HepG2 (cell line): ENCODE measurements at regions not wholly inside any gene's neighbourhood (a gene's known extent, or its start where the extent isn't known, plus 50 kb on each side); places are given as distances from the start of the nearest gene placed in this dataset.
A peak's percentile ranks its signal among the peaks of the same experiment; 100 is the strongest.

Source experiments
- ATAC-seq: fragments of 200-7000 bp; cut with Tn5 transposase; 3 replicates; pipeline ENCODE4 v1.9.1; 2020; ENCODE audit warnings: mild to moderate bottlenecking, moderate library complexity
- BruUV-seq: library from RNA; stranded (reverse); fragments of 400-500 nt; replicated peaks from 2 replicates; lab custom pipeline; 2021; lab: Mats Ljungman, UMichigan
- CTCF ChIA-PET: fragments of 300-600 bp; formaldehyde crosslinking; extraction: SDS; loops from one replicate; lab custom pipeline; 2021; ENCODE audit warnings: low total read pairs, inconsistent platforms, low intra/inter-chr PET ratio; lab: Yijun Ruan, JAX
- POLR2A ChIA-PET: fragments of 350-600 bp; sonication (Branson Sonifier 250); formaldehyde crosslinking; loops from one replicate; lab custom pipeline; 2020; ENCODE audit warnings: antibody characterized with exemption, inconsistent platforms; lab: Yijun Ruan, JAX
- DNase-seq: peaks from one replicate; pipeline ENCODE4 v3.0.0-alpha.2; 2015; ENCODE audit warnings: low spot score
- FAIRE-seq: peaks from 3 replicates; lab custom pipeline; 2011; peaks lifted over from hg19 to GRCh38; lab: Jason Lieb, UNC
- H2AFZ ChIP-seq: one replicate; pipeline ENCODE4 v1.6.1; 2011; ENCODE audit warnings: low read length, inconsistent platforms
- H3K27ac ChIP-seq: fragments of 300-600 bp; 3 replicates; pipeline ENCODE4 v1.8.0; 2011; ENCODE audit warnings: mixed run types, mild to moderate bottlenecking, mixed read lengths, low read length, inconsistent platforms; ENCODE audit not compliant: insufficient read depth; ENCODE audit errors: extremely low read length
- H3K27me3 ChIP-seq, 2 experiments: fragments of 200-600 bp in 1 of 2; 2 replicates in 1 of 2; 3 replicates in 1 of 2; pipeline versions ENCODE4 v1.6.0 to v1.8.0; 2011; ENCODE audit warnings: low read length in 2 of 2, mild to moderate bottlenecking in 2 of 2, moderate library complexity in 2 of 2, inconsistent platforms in 1 of 2; ENCODE audit not compliant: insufficient read depth in 2 of 2, control insufficient read depth in 1 of 2
- H3K36me3 ChIP-seq, 2 experiments: fragments of 200-600 bp in 1 of 2; replicated peaks in 1 of 2; 2 replicates in 1 of 2; 3 replicates in 1 of 2; pipeline versions ENCODE4 v1.5.1 to v1.8.0; 2011; ENCODE audit warnings: low read length in 2 of 2, inconsistent platforms in 1 of 2; ENCODE audit not compliant: insufficient read depth in 2 of 2, control insufficient read depth in 1 of 2
- H3K4me1 ChIP-seq: 2 replicates; pipeline ENCODE4 v1.5.1; 2012; ENCODE audit warnings: low read length, inconsistent platforms; ENCODE audit not compliant: insufficient read depth
- H3K4me2 ChIP-seq: 2 replicates; pipeline ENCODE4 v1.6.0; 2011; ENCODE audit warnings: low read depth, low read length, inconsistent platforms
- H3K4me3 ChIP-seq, 3 experiments: fragments of 200-600 bp in 1 of 3; sonication (generic), shearing (Covaris generic) in 1 of 3; replicated peaks in 1 of 3; 2 replicates each; pipeline ENCODE4 v1.5.1; 2011 to 2016; ENCODE audit warnings: low read length in 3 of 3, inconsistent platforms in 2 of 3, low read depth in 2 of 3, mild to moderate bottlenecking in 2 of 3, control low read depth in 1 of 3, mixed read lengths in 1 of 3; ENCODE audit not compliant: insufficient read depth in 1 of 3
- H3K79me2 ChIP-seq: one replicate; pipeline ENCODE4 v1.6.1; 2011; ENCODE audit warnings: low read length, inconsistent platforms; ENCODE audit not compliant: insufficient read depth
- H3K9ac ChIP-seq: 2 replicates; pipeline ENCODE4 v1.6.0; 2011; ENCODE audit warnings: mild to moderate bottlenecking, low read depth, low read length, inconsistent platforms; ENCODE audit not compliant: insufficient read depth
- H3K9me3 ChIP-seq: 2 replicates; pipeline ENCODE4 v1.5.1; 2012; ENCODE audit warnings: mild to moderate bottlenecking, low read length
- H4K20me1 ChIP-seq: 2 replicates; pipeline ENCODE4 v1.6.0; 2011; ENCODE audit warnings: inconsistent platforms, mild to moderate bottlenecking, low read length, moderate library complexity; ENCODE audit not compliant: insufficient read depth
- ATM ChIP-seq: fragments of 450-650 bp; IDR thresholded peaks from 2 replicates; pipeline ENCODE4 v1.7.1; 2017; ENCODE audit warnings: mild to moderate bottlenecking, borderline replicate concordance
- CAMTA2 ChIP-seq: sonication (generic); formaldehyde crosslinking; IDR thresholded peaks from 2 replicates; pipeline ENCODE4 v1.4.0; 2020; ENCODE audit warnings: mild to moderate bottlenecking, missing genetic modification reagents, borderline replicate concordance
- KDM2A ChIP-seq: sonication (generic); formaldehyde crosslinking; IDR thresholded peaks from 2 replicates; pipeline ENCODE4 v1.4.0; 2020; ENCODE audit warnings: low read depth, missing genetic modification reagents, borderline replicate concordance
- KDM3A ChIP-seq: IDR thresholded peaks from 2 replicates; pipeline ENCODE4 v1.6.1; 2018; ENCODE audit warnings: low read depth, missing compliant biosample characterization
- KLF9 ChIP-seq: IDR thresholded peaks from 2 replicates; pipeline ENCODE4 v1.6.1; 2016; ENCODE audit warnings: low read depth
- MAFF ChIP-seq: IDR thresholded peaks from 2 replicates; pipeline ENCODE4 v1.6.1; 2011; ENCODE audit warnings: low read depth, low read length, improper control_type of control experiment
- MAFK ChIP-seq, 2 experiments: IDR thresholded peaks in 1 of 2; conservative IDR thresholded peaks in 1 of 2; 2 replicates each; pipeline ENCODE4 v1.6.1; 2011; ENCODE audit warnings: improper control_type of control experiment in 2 of 2, low read length in 2 of 2
- MIER3 ChIP-seq: IDR thresholded peaks from 2 replicates; pipeline ENCODE4 v1.6.1; 2016; ENCODE audit warnings: missing compliant biosample characterization, borderline replicate concordance
- NCOR1 ChIP-seq: fragments of 200-600 bp; sonication (generic); IDR thresholded peaks from 2 replicates; pipeline ENCODE4 v1.7.0; 2017; ENCODE audit warnings: antibody characterized with exemption, low read length, borderline replicate concordance
- REPIN1 ChIP-seq: sonication (generic); formaldehyde crosslinking; IDR thresholded peaks from 2 replicates; pipeline ENCODE4 v1.8.0; 2022; ENCODE audit warnings: missing genetic modification reagents, low read depth, mild to moderate bottlenecking, borderline replicate concordance
- RXRA ChIP-seq: sonication (generic); formaldehyde crosslinking; IDR thresholded peaks from 2 replicates; pipeline ENCODE4 v1.5.1; 2020; ENCODE audit warnings: missing genetic modification reagents
- SAP130 ChIP-seq: IDR thresholded peaks from 2 replicates; pipeline ENCODE4 v1.6.1; 2016; ENCODE audit warnings: low read depth
- TMF1 ChIP-seq: sonication (generic); formaldehyde crosslinking; IDR thresholded peaks from 2 replicates; pipeline ENCODE4 v1.8.1; 2022; ENCODE audit warnings: low read depth, missing genetic modification reagents
- ZBTB37 ChIP-seq: sonication (generic); formaldehyde crosslinking; IDR thresholded peaks from 2 replicates; pipeline ENCODE4 v1.4.0; 2020; ENCODE audit warnings: mild to moderate bottlenecking, missing genetic modification reagents
- ZKSCAN5 ChIP-seq: sonication (generic); formaldehyde crosslinking; IDR thresholded peaks from 2 replicates; pipeline ENCODE4 v1.5.1; 2020; ENCODE audit warnings: mild to moderate bottlenecking, missing genetic modification reagents
- ZNF207 ChIP-seq: fragments of 450-650 bp; IDR thresholded peaks from 2 replicates; pipeline ENCODE4 v1.6.1; 2016; ENCODE audit warnings: antibody characterized with exemption, borderline replicate concordance
- ZNF230 ChIP-seq: sonication (generic); formaldehyde crosslinking; IDR thresholded peaks from 2 replicates; pipeline ENCODE4 v1.4.0; 2020; ENCODE audit warnings: mild to moderate bottlenecking, missing genetic modification reagents
- ZNF256 ChIP-seq: sonication (generic); formaldehyde crosslinking; conservative IDR thresholded peaks from 2 replicates; pipeline ENCODE4 v1.4.0; 2020; ENCODE audit warnings: missing genetic modification reagents
- ZNF782 ChIP-seq: sonication (generic); formaldehyde crosslinking; IDR thresholded peaks from 2 replicates; pipeline ENCODE4 v1.4.0; 2020; ENCODE audit warnings: missing genetic modification reagents, mild to moderate bottlenecking, borderline replicate concordance
- WGBS: methylation state at CpG from one replicate; pipeline ENCODE4 v1.1.6; 2017; ENCODE audit warnings: low lambda C conversion rate; 5-methylcytosine and 5-hydroxymethylcytosine counted together
- in situ Hi-C: cut with HindIII; loops from 2 replicates; pipeline ENCODE4 v1.10.0; 2017; ENCODE audit warnings: low pct_unique_long_range_greater_than_20kb; ENCODE audit not compliant: extremely low pct_ligation_motif_present
- intact Hi-C: fragments of 100-400 bp; cut with micrococcal nuclease; formaldehyde crosslinking; loops from one replicate; pipeline ENCODE4 v1.10.0; 2022; ENCODE audit not compliant: unreplicated experiment
- TF ChIP-seq, protein P1 (sequence below): sonication (generic); formaldehyde crosslinking; IDR thresholded peaks from 2 replicates; pipeline ENCODE4 v1.4.0; 2020; ENCODE audit warnings: mild to moderate bottlenecking, low read depth, missing genetic modification reagents

- Histone ChIP-seq H3K4me1 (no peaks in the 10 kb centered on the region), H4K20me1 (no peaks in the 10 kb centered on the region), H3K27ac (no peak overlapping the region), H3K27me3 (no peaks in the 10 kb centered on the region), H3K9ac (no peak overlapping the region), H3K36me3 (no peaks in the 10 kb centered on the region), H3K4me2 (no peak overlapping the region), H2AFZ (no peak overlapping the region), H3K4me3 (no peak overlapping the region), H3K9me3 (no peaks in the 10 kb centered on the region), H3K79me2 (no peaks in the 10 kb centered on the region)
- WGBS: 20% methylated on average over 6 of the region's 6 CpGs
- DNase-seq: no peak
- no peak for FAIRE-seq
- in situ Hi-C loops (no loop called here), intact Hi-C loops (no loop called here)
- BruUV-seq: no TSS peak
- ChIA-PET CTCF (no interaction called here), POLR2A (no interaction called here)
- TF ChIP-seq ZNF207 (no peak), MAFK (conservative IDR thresholded peaks at IDR 0.05 in 1 of 2, IDR thresholded peaks at IDR 0.05 in 1 of 2; ENCODE audit: low read length in 2 of 2) (peak; percentile 56 to 78; a peak in 3 of 4 replicates), REPIN1 (CRISPR knock-in tag) (no peak), ATM (no peak), SAP130 (CRISPR knock-in tag) (no peak), ZKSCAN5 (CRISPR knock-in tag) (no peak), MAFF (peak; percentile 72)
- no peak for ATAC-seq
Measured at GRCh38 chr1:194707074-194707473, 1520.7 kb upstream of the B3GALT2 start.

DNA sequence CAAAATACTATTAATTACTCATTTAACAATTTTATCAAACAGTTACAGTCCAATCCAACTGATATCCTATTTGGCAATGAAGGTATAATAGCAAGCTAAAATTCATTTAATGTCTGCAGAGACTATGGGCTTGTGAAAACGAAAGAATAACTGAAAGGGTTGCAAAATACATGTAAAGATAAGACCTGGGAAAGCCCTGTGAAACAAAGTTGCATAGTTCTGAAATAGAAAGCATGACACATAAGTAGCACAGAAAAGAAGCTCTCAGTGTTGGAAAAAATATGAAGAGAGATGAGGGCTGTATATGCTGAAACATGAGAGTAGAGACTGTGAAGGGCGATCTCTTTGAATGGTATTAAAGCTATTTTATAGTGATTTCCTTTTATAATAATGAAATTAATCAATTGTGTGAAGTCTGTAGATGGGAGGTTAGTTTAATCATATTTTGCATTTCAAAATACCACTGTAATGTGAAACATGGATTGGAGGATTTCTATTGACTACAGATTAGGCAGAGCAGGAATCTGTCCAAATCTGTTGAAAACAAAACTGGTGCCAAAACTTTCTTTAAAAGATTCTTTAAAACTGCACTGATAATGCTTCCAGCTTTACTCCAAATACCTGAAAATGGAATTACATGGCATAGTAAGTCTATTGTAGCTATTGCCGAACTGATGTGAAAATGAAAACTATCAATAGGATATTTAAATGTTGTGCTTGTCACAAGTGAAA, 1518.9 kb upstream of the B3GALT2 start:
- no peak overlapping the region for H3K27ac ChIP-seq
- H3K4me2 ChIP-seq: no peak overlapping the region
- H3K79me2 ChIP-seq: no peaks in the 10 kb centered on the region
- H4K20me1 ChIP-seq: no peaks in the 10 kb centered on the region
- H2AFZ ChIP-seq: no peak overlapping the region
- no TSS peak for BruUV-seq
- H3K4me1 ChIP-seq: no peaks in the 10 kb centered on the region
- TF ChIP-seq NCOR1 (no peak), KDM2A (CRISPR knock-in tag) (no peak), ZNF256 (CRISPR knock-in tag) (no peak), MIER3 (CRISPR knock-in tag) (no peak), ZBTB37 (CRISPR knock-in tag) (no peak), ZNF230 (CRISPR knock-in tag) (no peak), KDM3A (CRISPR knock-in tag) (no peak), KLF9 (CRISPR knock-in tag) (no peak), TMF1 (CRISPR knock-in tag) (no peak), CAMTA2 (CRISPR knock-in tag) (no peak), RXRA (CRISPR knock-in tag) (no peak), ZNF782 (CRISPR knock-in tag) (no peak)
- TF ChIP-seq, protein P1, sequence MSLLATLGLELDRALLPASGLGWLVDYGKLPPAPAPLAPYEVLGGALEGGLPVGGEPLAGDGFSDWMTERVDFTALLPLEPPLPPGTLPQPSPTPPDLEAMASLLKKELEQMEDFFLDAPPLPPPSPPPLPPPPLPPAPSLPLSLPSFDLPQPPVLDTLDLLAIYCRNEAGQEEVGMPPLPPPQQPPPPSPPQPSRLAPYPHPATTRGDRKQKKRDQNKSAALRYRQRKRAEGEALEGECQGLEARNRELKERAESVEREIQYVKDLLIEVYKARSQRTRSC: no peak
- TF ChIP-seq, all 625 proteins: peak for 0
- Histone ChIP-seq H3K9ac (no peak overlapping the region), H3K4me3 (no peak overlapping the region), H3K36me3 (no peaks in the 10 kb centered on the region), H3K27me3 (no peaks in the 10 kb centered on the region), H3K9me3 (no peaks in the 10 kb centered on the region)
- ChIA-PET POLR2A (no interaction called here), CTCF (no interaction called here)
- no peak for ATAC-seq
- in situ Hi-C loops: no loop called here
- WGBS: 3% methylated on average over 3 of the region's 3 CpGs
- intact Hi-C loops: no loop called here
- no peak for FAIRE-seq
- DNase-seq: no peak
